GM12875 (cell line): ENCODE measurements at regions not wholly inside any gene's neighbourhood (a gene's known extent, or its start where the extent isn't known, plus 50 kb on each side); places are given as distances from the start of the nearest gene placed in this dataset.
"Not testable (repeated sequence)": the region's sequence is repeated elsewhere in the genome, so short reads cannot be mapped to it uniquely, and the experiment has no call there.

ENCODE experiments used
- H3K4me3 ChIP-seq: one replicate; pipeline ENCODE4 v1.5.1; 2011; ENCODE audit warnings: low read depth, low read length, control low read depth
- TF ChIP-seq, protein P1 (sequence below): IDR thresholded peaks from 2 replicates; pipeline ENCODE4 v1.5.1; 2011; ENCODE audit warnings: low read depth, mild to moderate bottlenecking, control low read depth, inconsistent platforms, low read length, moderate library complexity, borderline replicate concordance; ENCODE audit not compliant: insufficient read depth

DNA sequence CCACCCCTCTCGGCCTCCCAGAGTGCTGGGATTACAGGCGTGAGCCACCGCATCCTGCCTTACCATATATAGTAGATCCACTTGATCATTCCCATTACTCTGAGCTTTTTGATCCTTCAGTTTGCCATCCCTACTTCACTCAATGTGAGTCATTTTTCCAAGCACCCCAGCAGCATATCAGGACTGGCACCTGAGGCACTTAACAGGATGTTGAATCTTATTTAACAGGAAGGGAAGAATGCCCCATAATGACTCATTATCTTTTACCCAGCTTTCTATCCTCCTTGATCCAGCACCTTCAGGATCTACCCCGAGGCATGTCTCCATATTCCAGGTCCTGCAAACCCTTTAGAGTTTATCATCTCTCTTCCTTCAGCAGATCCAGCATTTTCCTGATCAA lies 84.9 kb upstream of the CMKLR1 start:
- TF ChIP-seq, protein P1, sequence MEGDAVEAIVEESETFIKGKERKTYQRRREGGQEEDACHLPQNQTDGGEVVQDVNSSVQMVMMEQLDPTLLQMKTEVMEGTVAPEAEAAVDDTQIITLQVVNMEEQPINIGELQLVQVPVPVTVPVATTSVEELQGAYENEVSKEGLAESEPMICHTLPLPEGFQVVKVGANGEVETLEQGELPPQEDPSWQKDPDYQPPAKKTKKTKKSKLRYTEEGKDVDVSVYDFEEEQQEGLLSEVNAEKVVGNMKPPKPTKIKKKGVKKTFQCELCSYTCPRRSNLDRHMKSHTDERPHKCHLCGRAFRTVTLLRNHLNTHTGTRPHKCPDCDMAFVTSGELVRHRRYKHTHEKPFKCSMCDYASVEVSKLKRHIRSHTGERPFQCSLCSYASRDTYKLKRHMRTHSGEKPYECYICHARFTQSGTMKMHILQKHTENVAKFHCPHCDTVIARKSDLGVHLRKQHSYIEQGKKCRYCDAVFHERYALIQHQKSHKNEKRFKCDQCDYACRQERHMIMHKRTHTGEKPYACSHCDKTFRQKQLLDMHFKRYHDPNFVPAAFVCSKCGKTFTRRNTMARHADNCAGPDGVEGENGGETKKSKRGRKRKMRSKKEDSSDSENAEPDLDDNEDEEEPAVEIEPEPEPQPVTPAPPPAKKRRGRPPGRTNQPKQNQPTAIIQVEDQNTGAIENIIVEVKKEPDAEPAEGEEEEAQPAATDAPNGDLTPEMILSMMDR, result no peak

DNA sequence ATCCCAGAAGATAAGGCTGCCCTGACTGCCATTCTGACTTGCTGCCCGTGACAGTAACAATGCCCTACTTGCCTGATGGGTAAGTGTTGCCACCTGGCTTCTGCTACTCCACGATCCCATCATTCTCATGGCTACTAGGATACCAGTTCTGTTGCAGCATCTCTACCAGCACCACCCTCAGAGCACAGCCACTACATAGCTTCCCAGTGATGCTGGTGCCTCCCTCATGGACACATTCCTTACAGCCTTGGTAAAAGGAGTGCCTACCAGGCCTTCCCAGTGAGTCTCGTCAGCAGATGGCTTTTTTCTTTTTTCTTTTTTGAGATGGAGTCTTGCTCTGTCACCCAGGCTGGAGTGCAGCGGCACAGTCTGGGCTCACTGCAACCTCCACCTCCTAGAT lies 84.4 kb upstream of the CMKLR1 start:
- H3K4me3 ChIP-seq, result no peak overlapping the region

More for the DNA sequence above, 84.9 kb upstream of the CMKLR1 start:
- H3K4me3 ChIP-seq, result no peak overlapping the region

DNA sequence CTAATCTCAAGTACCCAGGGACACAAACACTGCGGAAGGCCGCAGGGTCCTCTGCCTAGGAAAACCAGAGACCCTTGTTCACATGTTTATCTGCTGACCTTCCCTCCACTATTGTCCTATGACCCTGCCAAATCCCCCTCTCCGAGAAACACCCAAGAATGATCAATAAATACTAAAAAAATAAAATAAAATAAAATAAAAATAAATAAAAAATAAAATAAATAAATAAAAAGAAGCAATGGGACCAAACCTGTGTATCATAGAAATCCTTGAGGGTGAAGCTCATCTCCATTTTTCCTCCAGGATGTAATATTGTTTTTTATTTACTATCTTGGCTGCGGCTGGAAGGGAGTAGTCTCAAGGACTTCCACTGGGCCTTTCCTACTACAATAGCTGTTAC lies 82.0 kb upstream of the CMKLR1 start:
- not testable (repeated sequence) for H3K4me3 ChIP-seq

More for the DNA sequence above, 84.4 kb upstream of the CMKLR1 start:
- TF ChIP-seq, protein P1, result no peak

DNA sequence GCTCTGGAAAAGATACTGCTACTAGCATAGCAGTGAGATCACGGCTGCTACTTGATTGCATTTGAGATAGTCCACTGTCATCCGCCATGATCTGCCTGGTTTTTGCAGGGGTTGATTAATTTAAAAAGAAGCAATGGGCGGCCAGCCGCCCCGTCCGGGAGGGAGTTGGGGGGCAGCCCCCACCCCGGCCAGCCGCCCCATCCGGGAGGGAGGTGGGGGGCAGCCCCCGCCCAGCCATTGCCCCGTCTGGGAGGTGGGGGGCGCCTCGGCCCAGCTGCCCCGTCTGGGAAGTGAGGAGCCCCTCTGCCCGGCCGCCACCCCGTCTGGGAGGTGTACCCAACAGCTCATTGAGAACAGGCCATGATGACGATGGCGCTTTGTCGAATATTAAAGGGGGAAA lies 81.3 kb upstream of the CMKLR1 start:
- not testable (repeated sequence) for H3K4me3 ChIP-seq

DNA sequence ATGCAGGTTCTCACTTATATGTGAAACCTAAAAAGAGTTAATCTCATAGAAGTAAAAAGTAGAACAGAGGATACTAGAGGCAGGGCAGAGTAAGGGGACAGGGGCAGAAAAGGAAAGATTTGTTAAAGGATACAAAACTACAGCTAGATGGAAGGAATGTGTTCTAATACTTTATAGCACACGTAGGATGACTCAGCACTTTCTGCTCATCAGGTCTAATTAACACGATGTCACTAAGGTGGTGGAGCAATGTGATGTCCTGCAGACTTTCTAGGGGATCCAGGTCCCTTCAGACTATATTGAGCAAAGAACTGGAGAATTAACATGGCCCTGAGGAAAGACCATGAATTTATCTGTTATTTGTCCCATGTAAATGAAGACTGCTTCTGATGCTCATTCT lies 80.8 kb upstream of the CMKLR1 start:
- H3K4me3 ChIP-seq, result no peak overlapping the region
- TF ChIP-seq, protein P1, result no peak

DNA sequence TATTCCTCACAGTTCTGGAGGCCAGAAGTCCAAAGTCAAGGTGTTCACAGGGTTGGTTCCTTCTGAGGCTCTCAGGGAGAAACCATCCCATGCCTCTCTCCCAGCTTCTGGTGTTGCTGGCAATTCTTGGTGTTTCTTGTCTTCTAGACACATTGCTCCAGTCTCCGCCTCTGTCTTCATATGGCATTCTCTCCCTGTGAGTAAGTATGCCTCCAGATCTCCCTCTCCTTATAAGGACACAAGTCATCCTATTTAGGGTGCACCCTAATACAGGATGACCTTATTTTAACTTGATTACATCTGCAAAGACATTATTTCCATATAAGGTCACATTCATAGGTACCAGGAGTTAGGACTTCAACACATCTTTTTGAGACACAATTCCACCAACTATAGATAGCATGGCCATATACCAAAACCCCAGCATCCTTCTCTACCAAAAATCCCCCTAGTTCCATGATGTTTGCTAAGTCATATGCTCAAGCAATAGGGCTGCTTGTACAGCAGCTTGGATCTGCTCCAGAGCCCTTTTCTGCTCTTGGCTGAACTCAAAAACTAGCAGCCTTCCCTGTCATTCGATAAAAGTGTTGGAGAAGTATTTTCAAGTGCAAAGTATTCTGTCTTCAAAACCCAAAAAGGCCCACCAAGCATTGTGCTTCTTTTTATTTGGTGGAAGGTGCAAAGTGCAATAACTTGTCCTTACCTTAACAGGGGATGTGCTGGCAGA lies 79.2 kb upstream of the CMKLR1 start:
- no peak overlapping the region for H3K4me3 ChIP-seq
- TF ChIP-seq, protein P1, result no peak

DNA sequence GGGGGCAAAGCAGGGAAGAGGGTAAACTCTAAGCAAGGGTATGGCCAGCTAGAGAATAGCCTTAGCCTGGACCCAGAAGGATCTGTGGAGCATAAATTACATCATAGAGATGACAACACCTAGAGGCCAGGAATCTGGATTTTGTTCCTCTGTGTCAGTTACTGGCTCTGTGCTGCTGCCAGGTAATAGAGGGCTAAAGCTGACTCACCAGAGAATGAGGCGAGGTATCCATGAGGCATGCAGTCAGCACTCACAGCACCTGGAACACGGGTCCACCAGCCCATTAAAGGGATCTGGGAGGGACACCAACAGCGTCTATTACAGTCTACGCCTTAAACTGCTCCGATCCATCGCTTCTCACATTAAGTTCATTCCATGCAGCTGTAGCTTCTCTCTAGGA lies 74.9 kb upstream of the CMKLR1 start:
- H3K4me3 ChIP-seq, result no peak overlapping the region
- TF ChIP-seq, protein P1, result no peak

DNA sequence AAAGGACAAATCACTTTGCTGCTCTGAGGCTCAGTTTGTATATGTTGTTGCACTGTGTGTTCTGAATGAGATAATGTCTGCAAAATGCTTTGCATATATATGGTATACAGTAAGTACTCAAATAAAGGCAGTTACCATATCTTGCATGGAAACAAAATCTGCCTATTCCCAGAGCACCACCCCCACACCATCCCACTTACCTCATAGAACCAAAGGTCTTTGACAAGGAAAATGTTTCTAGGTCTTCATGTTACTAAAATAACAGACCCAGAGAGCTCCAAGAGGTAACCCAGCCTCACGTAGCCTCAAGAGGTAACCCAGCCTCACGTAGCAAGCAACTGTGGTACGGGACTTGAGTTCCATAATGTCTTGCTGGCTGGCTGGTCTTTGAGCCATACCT lies 71.6 kb upstream of the CMKLR1 start:
- no peak overlapping the region for H3K4me3 ChIP-seq
- TF ChIP-seq, protein P1, result no peak
